ENCODE measurements at regions not wholly inside any gene's neighbourhood (a gene's known extent, or its start where the extent isn't known, plus 50 kb on each side); places are given as distances from the start of the nearest gene placed in this dataset.

GRCh38 chr10:44813201-44813600 is 97.9 kb upstream of the TMEM72 start:
- TF ChIP-seq CTCF (IDR thresholded peaks at IDR 0.05) (no peak), POLR2A (IDR thresholded peaks at IDR 0.05) (no peak)

All from thyroid gland (tissue), 4 donors.